ENCODE measurements at regions not wholly inside any gene's neighbourhood (a gene's known extent, or its start where the extent isn't known, plus 50 kb on each side); places are given as distances from the start of the nearest gene placed in this dataset.

DNA sequence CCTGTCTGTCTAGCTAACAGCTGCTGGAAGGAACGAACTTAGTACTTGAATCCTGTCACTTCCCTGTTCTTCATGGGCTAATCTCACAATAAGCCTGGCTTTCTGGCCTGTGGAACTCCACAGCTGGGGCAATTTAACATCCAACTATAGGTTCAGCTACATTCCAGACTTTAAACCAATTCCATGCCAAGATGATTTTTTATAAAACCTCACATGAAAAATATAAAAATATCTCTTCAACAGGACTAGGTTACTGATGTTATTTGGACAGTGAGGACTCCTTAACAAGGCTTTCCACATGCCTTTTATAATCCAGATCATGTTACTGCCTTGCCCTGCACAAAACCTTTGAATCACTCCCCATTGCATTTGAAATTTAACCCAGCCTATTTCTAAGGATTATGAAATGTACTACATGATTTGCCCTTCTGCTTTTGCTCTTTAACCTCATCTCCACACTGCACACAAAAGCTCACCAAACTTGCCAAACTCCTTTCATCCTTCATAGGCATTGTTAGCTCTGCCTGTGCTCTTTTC, 863.2 kb upstream of the CHAC2 start:
- TF ChIP-seq, protein P1, sequence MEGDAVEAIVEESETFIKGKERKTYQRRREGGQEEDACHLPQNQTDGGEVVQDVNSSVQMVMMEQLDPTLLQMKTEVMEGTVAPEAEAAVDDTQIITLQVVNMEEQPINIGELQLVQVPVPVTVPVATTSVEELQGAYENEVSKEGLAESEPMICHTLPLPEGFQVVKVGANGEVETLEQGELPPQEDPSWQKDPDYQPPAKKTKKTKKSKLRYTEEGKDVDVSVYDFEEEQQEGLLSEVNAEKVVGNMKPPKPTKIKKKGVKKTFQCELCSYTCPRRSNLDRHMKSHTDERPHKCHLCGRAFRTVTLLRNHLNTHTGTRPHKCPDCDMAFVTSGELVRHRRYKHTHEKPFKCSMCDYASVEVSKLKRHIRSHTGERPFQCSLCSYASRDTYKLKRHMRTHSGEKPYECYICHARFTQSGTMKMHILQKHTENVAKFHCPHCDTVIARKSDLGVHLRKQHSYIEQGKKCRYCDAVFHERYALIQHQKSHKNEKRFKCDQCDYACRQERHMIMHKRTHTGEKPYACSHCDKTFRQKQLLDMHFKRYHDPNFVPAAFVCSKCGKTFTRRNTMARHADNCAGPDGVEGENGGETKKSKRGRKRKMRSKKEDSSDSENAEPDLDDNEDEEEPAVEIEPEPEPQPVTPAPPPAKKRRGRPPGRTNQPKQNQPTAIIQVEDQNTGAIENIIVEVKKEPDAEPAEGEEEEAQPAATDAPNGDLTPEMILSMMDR (IDR thresholded peaks at IDR 0.05; ENCODE audit: low read length, missing control alignments) = no peak
- no peak overlapping the region for H3K4me3 ChIP-seq (replicated peaks; ENCODE audit: low read depth, low read length)
- no peak for DNase-seq (ENCODE audit: low read depth)

DNA sequence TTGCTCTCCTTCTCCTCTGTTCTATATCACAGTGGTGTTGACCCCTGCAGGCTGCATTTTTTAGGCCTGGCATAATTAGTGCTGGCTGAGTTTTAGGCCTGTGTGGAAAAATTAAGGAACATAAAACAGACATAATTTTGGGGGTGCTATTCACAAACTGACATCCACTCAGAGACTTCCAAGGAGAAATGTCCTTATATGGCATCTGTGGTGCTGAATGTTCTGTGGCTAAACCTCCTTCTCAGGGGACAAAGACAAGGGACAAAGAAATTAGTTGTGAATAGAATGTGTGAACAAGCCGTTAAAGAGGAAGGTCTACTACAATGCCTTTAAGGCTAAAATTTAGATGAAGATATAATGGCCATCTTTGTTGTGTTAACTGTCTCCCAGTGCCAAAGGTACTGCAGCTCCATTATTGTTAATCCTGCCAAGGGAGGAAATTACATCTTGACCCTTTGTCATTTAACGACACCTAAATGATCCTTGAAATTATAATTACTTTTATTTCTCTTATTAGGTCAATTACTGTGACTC, 870.0 kb upstream of the CHAC2 start:
- TF ChIP-seq, protein P1 (IDR thresholded peaks at IDR 0.05; ENCODE audit: low read length, missing control alignments) = no peak
- no peak for DNase-seq (ENCODE audit: low read depth)
- H3K4me3 ChIP-seq (replicated peaks; ENCODE audit: low read depth, low read length) = no peak overlapping the region

DNA sequence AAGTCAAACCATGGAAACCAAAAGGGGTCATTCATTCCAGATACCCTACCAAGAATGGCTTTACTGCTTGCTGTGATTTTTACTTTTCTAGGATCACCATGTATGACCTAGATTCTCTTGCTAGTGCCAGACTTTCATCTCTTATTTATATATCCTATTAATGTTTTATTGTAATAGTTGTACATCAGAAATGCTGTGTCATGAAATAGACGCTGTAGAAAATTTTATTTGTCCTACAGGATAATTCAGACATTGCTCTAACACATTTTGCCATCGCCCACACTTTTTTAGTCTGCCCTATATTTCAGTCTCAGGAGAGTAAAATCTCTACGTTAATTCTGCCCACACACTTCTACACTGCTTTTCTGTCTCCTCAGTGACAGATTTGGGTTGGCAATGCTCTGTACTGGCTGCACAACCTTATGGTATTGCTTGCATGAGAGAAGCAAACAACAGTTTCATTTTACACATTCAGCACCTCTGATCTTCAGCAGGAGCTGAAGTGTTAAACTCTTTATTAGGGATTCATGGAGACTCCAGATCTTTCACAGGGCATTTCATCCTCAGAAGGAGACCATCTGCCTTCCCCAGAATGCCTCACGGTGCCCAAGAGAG, 871.8 kb upstream of the CHAC2 start:
- TF ChIP-seq, protein P1 (IDR thresholded peaks at IDR 0.05; ENCODE audit: low read length, missing control alignments) = no peak
- DNase-seq (ENCODE audit: low read depth) = no peak
- no peak overlapping the region for H3K4me3 ChIP-seq (replicated peaks; ENCODE audit: low read depth, low read length)

DNA sequence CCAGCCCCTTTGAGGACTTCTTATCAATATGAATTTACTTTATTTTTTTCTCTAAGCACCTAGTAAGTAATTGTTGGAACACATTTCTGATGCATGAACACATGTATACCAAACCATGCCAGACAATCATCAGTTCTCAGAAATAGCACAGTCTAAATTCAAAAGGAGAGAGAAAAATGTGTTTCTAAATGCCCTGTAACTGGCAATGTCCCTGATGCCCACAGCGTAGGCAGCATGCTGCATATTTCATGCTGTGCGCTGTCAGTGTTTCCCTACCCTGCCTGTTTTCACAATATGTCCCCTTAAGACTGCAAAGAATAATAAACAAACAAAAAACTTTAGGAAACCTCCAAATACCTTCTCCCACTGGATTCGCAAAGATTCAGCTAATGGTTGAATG, 881.0 kb upstream of the CHAC2 start:
- TF ChIP-seq, protein P1 (IDR thresholded peaks at IDR 0.05; ENCODE audit: low read length, missing control alignments) = no peak
- H3K4me3 ChIP-seq (replicated peaks; ENCODE audit: low read depth, low read length) = no peak overlapping the region
- DNase-seq (ENCODE audit: low read depth) = no peak

DNA sequence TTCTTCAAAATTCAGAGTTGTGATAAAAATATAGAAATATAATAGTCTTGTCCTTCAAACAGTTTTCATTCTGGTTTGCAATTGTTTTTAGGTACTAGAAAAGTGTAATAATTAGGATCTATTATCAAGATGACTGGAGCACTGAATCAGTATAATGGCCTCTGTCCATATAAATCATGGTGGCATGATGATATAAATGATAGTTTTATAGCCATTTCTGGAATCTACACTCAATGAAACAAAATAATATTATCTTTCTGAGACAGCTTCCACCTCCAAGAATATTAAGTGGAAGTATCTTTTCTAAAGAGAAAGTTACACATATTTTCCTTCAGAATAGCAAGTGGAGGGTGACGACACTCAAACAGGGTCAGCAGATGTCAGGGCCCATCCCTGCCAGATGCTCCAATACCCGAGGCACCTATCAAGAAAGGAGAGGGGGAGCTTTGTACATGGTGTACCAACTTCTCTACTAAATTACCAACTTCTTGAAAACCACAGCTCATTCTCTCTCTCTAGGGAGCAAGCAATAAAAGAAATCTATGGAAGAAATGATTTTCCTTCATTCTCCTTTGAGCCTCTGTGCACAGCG, 882.7 kb upstream of the CHAC2 start:
- no peak overlapping the region for H3K4me3 ChIP-seq (replicated peaks; ENCODE audit: low read depth, low read length)
- TF ChIP-seq, protein P1 (IDR thresholded peaks at IDR 0.05; ENCODE audit: low read length, missing control alignments) = no peak
- no peak for DNase-seq (ENCODE audit: low read depth)

DNA sequence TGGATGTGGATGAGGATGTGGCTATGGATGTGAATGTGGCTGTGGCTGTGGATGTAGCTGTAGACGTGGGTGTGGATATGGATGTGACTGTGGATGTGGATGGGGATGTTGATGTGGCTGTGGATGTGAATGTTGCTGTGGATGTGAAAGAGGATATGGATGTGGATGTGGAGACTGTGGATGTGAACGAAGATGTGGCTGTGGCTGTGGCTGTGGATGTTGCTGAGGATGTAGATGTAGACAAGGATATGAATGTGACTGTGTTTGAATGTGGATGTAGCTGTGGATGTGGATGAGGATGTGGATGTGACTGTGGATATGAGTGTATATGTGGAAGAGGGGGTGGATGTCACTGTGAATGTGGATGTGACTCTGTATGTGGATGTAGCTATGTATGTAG, 884.6 kb upstream of the CHAC2 start:
- no peak for DNase-seq (ENCODE audit: low read depth)
- TF ChIP-seq, protein P1 (IDR thresholded peaks at IDR 0.05; ENCODE audit: low read length, missing control alignments) = no peak
- no peak overlapping the region for H3K4me3 ChIP-seq (replicated peaks; ENCODE audit: low read depth, low read length)
